Heart right ventricle (tissue), 16 donors: ENCODE measurements at regions not wholly inside any gene's neighbourhood (a gene's known extent, or its start where the extent isn't known, plus 50 kb on each side); places are given as distances from the start of the nearest gene placed in this dataset.

Experiments
- ATAC-seq, 8 donors: fragments of 200-7000 bp; cut with Tn5 transposase; one replicate each; pipeline ENCODE4 v1.9.1; 2020; ENCODE audit warnings: mild to moderate bottlenecking in 8 of 8, moderate library complexity in 8 of 8, moderate number of reproducible peaks in 1 of 8
- DNase-seq, 2 donors: peaks; one replicate each; pipeline ENCODE4 v3.0.0-alpha.2; 2020
- H3K27ac ChIP-seq, 10 donors: fragments of 200-600 bp; sonication (generic) in 2 of 10; one replicate each; pipeline versions ENCODE4 v1.5.0 to v1.8.0; 2020 to 2022; ENCODE audit warnings: mild to moderate bottlenecking in 3 of 10
- H3K27me3 ChIP-seq, 7 donors: fragments of 200-600 bp; one replicate each; pipeline ENCODE4 v1.8.0; 2021 to 2022; ENCODE audit warnings: mild to moderate bottlenecking in 2 of 7
- H3K36me3 ChIP-seq, 9 donors: fragments of 200-600 bp; sonication (generic) in 1 of 9; one replicate each; pipeline versions ENCODE4 v1.5.0 to v1.8.0; 2020 to 2022; ENCODE audit warnings: mild to moderate bottlenecking in 2 of 9
- H3K4me1 ChIP-seq, 9 donors: fragments of 200-600 bp; sonication (generic) in 1 of 9; one replicate each; pipeline versions ENCODE4 v1.5.0 to v1.8.0; 2020 to 2022; ENCODE audit warnings: mild to moderate bottlenecking in 4 of 9
- H3K4me3 ChIP-seq, 10 donors: fragments of 200-600 bp; sonication (generic) in 2 of 10; one replicate each; pipeline versions ENCODE4 v1.5.0 to v1.8.0; 2020 to 2022; ENCODE audit warnings: mild to moderate bottlenecking in 7 of 10, moderate library complexity in 2 of 10
- H3K9me3 ChIP-seq, 11 donors: fragments of 200-600 bp in 10 of 11; sonication (generic) in 2 of 11; one replicate each; pipeline versions ENCODE4 v1.5.0 to v1.8.0; 2013 to 2022; ENCODE audit warnings: mild to moderate bottlenecking in 2 of 11, control low read depth in 1 of 11, moderate library complexity in 1 of 11
- WGBS, 2 donors: extraction: QIAGEN DNeasy Blood & Tissue Kit; methylation state at CpG; one replicate each; pipeline ENCODE4 v1.1.7; 2013; ENCODE audit warnings: inconsistent platforms in 1 of 2; 5-methylcytosine and 5-hydroxymethylcytosine counted together
- intact Hi-C, 10 donors: fragments of 100-400 bp; cut with DNase I; formaldehyde crosslinking; loops; one replicate each; pipeline versions ENCODE4 v1.11.1 to v1.14.2; 2022
- TF ChIP-seq, protein P1 (sequence below), 9 donors: fragments of 200-600 bp; sonication (generic) in 2 of 9; IDR thresholded peaks; one replicate each; pipeline versions ENCODE4 v1.5.0 to v1.8.0; 2021 to 2022; ENCODE audit warnings: antibody characterized with exemption in 9 of 9, mild to moderate bottlenecking in 5 of 9, moderate library complexity in 1 of 9
- donor health status: Arrhythmogenic right ventricular cardiomyopathy.
- donor health status: ischemic (EF 13 %, LVEDD 7.1; RV severe dilation, severe dysfunction).
- donor health status: healthy with polysubstance abuse.
- donor health status: DM: no; HTN: yes; CAD: no.
- donor health status: DM: no; HTN: no; CAD: no.
- donor health status: ischemic (EF 25% LVEDD 6.9; RV normal size, moderate dysfunction).
- donor health status: ischemic (EF 25% LVEDD 5.7; RV mildly dilated, moderate dysfunction).
- donor health status: healthy.
- donor health status: DM: yes; HTN: yes; CAD: no.
- donor health status: Ischemic cardiomyopathy.
- donor health status: ischemic (EF 35%, LVEDD 5.7; RV mildly dilated, moderate dysfunction).
- donor health status: nonischemic (EF 11% LVEDD 7.7; RV severe dilation, severe dysfunction).
- donor health status: DM: yes; HTN: yes; CAD: no.
- donor health status: PGD.
- donor health status: ischemic (EF 29% LVEDD 5.4; RV normal size, mild dysfunction).
- donor health status: nonischemic (EF 23%, LVEDD 6.1; RV moderate dilation, normal function).

DNA sequence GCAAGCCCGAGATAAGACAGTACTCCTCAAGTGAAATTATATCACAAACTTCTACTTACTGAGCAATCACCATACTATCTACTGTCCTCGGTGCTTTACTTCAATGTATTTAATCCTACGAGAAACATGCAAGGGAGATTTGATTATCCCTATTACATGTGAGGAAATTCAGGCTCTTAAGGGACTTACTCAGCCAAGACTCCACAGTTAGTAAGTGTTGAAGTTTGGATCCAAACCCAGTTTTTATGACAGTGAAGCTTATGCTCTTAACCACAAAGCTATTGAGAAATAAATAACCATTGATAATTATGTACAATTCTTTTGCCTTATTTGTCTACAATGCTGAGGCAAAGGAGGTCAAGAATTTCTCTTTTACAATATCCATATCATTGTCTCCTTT is 672.9 kb upstream of the ACVR2A start:
- no peaks in the 10 kb centered on the region for H3K4me1 ChIP-seq
- H3K36me3 ChIP-seq: no peaks in the 10 kb centered on the region
- intact Hi-C loops: no loop called here
- H3K27me3 ChIP-seq: no peaks in the 10 kb centered on the region
- TF ChIP-seq, protein P1, sequence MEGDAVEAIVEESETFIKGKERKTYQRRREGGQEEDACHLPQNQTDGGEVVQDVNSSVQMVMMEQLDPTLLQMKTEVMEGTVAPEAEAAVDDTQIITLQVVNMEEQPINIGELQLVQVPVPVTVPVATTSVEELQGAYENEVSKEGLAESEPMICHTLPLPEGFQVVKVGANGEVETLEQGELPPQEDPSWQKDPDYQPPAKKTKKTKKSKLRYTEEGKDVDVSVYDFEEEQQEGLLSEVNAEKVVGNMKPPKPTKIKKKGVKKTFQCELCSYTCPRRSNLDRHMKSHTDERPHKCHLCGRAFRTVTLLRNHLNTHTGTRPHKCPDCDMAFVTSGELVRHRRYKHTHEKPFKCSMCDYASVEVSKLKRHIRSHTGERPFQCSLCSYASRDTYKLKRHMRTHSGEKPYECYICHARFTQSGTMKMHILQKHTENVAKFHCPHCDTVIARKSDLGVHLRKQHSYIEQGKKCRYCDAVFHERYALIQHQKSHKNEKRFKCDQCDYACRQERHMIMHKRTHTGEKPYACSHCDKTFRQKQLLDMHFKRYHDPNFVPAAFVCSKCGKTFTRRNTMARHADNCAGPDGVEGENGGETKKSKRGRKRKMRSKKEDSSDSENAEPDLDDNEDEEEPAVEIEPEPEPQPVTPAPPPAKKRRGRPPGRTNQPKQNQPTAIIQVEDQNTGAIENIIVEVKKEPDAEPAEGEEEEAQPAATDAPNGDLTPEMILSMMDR (IDR thresholded peaks at IDR 0.05): no peak
- no peak for DNase-seq
- 53 to 64% methylated on average over 3 of the region's 3 CpGs for WGBS, 2 donors
- H3K9me3 ChIP-seq: no peaks in the 10 kb centered on the region
- ATAC-seq: no peak
- H3K4me3 ChIP-seq: no peak overlapping the region
- H3K27ac ChIP-seq: no peak overlapping the region

DNA sequence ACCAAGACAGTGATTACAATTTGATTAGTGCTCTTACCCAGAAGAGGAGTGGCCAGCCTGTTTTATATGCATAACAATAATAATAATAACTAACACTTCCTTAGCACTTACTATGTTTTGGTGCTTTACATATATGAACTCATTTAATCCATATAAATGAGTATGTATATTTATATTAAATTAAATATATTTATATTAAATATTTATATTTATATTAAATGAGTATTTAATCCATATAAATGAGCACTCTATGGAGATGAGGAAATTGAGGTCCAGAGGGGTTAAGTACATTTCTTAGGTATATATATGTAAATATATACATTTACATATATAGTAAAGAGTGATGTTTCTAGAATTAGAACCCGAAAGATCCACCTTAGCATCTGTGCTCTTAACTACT is 673.9 kb upstream of the ACVR2A start:
- Histone ChIP-seq H3K4me3 (no peak overlapping the region), H3K9me3 (no peaks in the 10 kb centered on the region), H3K36me3 (no peaks in the 10 kb centered on the region), H3K4me1 (no peaks in the 10 kb centered on the region), H3K27me3 (no peaks in the 10 kb centered on the region), H3K27ac (no peak overlapping the region)
- intact Hi-C loops: no loop called here
- WGBS, 2 donors: 92 to 97% methylated on average over 1 of the region's 1 CpG
- DNase-seq (no peak), ATAC-seq (no peak)
- TF ChIP-seq, protein P1 (IDR thresholded peaks at IDR 0.05): no peak

DNA sequence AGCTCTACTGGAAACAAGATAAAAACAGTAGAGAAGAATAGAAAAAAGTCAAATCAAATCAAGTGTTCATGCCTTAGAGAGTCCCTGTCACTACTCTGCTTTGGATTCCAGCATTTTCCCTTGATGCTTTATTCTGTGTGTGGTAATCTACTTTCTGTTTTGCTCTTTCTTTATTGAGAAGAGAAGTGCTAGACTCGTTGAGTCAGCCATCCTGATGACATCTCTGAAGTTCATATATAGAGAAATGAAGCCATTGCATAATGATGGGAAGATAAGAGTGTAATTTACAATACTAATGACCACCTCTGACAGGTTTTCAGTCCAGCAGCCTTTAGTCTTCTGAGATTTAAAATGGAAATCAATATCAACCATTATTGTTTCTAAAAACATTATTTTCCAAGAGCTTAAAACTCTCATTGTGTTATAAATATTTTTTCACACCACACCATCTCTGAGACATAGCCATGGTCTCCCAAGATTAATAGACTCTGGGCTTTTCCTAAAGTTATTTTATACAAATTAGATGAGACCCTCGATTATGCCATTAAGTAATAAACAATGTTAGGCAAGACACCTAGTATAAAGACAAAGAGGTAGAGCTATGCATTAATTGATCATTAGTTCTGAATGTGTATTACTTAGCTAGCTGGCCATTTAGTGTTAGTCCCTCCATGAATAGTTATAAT is 679.0 kb upstream of the ACVR2A start:
- Histone ChIP-seq H3K27ac (no peak overlapping the region), H3K4me3 (no peak overlapping the region), H3K4me1 (no peaks in the 10 kb centered on the region), H3K27me3 (no peaks in the 10 kb centered on the region), H3K36me3 (no peaks in the 10 kb centered on the region), H3K9me3 (no peaks in the 10 kb centered on the region)
- ATAC-seq (no peak), DNase-seq (no peak)
- intact Hi-C loops: no loop called here
- 43 to 46% methylated on average over 2 of the region's 2 CpGs for WGBS, 2 donors
- TF ChIP-seq, protein P1 (IDR thresholded peaks at IDR 0.05): no peak

DNA sequence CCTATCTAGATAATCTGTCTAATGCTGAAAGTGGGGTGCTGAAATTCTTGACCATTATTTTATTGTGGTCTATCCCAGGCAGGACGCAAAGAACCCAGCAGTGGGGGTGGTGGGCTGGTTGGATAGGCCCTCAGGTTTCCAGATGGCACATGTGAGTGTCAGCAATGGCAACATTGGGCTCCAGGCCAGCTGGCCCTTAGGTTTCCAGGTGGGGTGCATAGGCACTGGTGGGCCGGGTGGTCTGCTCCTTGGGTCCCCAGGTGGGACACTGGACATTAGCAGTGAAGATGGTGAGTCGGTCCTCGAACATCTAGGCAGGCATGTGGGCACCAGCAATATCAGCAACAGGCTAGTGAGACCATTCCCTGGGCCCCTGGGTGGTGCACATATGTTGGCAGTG is 680.3 kb upstream of the ACVR2A start:
- no peaks in the 10 kb centered on the region for H3K9me3 ChIP-seq
- H3K36me3 ChIP-seq: no peaks in the 10 kb centered on the region
- no peak overlapping the region for H3K27ac ChIP-seq
- no peaks in the 10 kb centered on the region for H3K27me3 ChIP-seq
- H3K4me3 ChIP-seq: no peak overlapping the region
- TF ChIP-seq, protein P1 (IDR thresholded peaks at IDR 0.05): no peak
- intact Hi-C loops: no loop called here
- WGBS, 2 donors: 86 to 88% methylated on average over 4 of the region's 4 CpGs
- no peak for ATAC-seq
- DNase-seq: no peak
- H3K4me1 ChIP-seq: no peaks in the 10 kb centered on the region
